HG03469 (cell line): ENCODE measurements at regions not wholly inside any gene's neighbourhood (a gene's known extent, or its start where the extent isn't known, plus 50 kb on each side); places are given as distances from the start of the nearest gene placed in this dataset.

Experiments
- ATAC-seq: cut with Tn5 transposase; IDR thresholded peaks from one replicate; pipeline ENCODE4 v1.9.1; 2021; ENCODE audit warnings: mild to moderate bottlenecking, moderate library complexity, moderate number of reproducible peaks; ENCODE audit not compliant: unreplicated experiment

DNA sequence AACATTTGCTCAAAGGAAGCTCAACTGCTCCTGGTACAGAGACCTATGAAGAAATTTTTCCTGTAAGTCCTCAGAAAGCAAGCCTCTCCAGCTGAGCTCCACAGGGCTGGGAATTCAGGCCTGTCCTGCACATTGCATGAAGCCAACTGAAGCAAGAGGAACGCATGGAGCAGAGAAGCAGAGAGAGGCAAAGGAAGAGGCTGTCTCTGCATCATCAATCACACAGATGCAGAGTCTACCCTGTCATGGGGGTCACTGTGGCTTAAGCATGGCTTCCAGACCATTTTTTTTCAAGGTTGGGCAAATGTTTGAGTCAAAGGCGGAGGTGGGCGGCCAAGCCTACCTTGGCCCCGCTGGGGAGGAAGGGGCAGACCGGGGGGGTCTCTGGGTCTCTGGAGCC is 110.3 kb upstream of the MSX1 start:
- no peak for ATAC-seq

DNA sequence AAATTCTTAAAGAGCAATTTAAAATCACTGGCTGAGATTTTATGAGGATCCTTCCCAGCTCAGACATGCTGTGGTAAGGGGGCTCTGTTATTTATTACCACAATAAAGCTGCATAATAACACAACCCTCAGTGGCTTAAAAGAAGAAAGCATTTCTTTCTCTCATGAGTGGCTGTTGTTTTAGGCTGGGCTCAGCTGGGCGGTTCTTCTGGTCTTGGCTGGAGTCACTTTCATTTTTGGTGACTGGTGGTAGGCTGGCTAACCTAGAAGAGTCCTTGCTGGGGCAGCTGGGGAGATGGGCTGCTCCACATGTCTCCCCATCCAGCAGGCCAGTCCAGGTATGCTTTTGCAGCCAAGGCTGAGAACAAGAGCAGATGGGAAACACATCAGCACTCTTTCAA is 113.0 kb upstream of the MSX1 start:
- no peak for ATAC-seq

DNA sequence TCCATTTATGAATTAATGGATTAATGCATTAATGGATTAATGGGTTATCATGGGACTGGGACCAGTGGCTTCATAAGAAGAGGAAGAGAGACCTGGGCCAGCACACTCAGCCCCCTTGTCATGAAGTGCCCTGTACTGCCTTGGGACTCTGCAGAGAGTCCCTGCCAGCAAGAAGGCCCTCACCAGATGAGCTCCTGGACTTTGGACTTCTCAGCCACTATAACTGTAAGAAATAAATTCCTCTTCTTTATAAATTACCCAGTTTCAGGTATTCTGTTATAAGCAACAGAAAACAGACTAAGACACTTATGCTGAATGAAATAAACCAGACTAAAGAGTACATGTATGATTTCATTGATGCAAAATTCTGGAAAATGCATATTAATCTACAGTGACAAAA is 119.4 kb upstream of the MSX1 start:
- no peak for ATAC-seq

DNA sequence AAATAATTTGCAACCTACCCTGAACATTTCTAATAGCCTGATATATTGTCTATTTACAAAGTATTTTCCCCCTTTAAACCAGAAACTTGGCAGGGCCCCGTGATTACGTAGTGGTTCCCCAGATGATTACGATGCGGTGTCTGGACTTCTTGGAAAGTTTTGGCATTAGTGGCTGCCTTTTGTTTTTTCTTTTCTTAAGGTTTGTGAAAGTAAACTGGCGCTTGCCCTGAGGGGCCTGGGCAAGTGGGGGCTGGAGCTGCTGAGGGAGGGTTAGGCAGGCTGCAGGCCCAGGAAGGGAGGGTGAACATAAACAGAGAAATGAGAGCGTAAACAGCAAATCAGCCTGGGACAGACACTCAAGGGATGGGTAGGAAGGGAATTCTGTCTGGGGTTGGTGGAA is 123.6 kb upstream of the MSX1 start:
- ATAC-seq = no peak

DNA sequence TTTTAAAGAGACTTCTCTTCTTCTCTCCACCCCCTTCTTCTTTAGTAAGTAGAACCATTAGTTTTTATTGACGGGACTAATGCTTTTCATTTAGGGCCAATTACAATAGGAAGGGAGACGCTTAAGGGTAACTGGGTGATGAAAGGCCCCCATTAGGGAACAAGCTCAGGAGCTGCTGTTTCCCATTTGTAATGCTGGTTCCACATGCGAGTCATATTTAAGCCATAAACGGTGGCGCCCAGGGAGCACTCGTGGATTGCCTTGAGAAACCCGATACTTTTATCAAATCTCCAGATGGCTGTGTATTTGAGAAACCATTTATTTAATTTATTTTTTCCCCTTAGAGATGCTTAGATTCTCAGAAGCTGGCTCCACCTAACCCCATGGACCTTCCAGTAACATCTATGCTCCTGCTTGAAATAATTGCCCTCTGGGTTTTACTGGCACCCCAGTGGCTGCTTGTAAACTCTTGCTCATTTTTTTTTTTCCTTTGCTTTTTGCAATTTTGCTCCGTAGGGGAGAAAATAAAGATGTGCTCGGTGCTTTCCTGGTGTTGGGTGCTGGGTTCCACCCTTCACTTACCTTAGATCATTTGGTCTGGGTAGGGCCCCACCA is 124.2 kb upstream of the MSX1 start:
- no peak for ATAC-seq

DNA sequence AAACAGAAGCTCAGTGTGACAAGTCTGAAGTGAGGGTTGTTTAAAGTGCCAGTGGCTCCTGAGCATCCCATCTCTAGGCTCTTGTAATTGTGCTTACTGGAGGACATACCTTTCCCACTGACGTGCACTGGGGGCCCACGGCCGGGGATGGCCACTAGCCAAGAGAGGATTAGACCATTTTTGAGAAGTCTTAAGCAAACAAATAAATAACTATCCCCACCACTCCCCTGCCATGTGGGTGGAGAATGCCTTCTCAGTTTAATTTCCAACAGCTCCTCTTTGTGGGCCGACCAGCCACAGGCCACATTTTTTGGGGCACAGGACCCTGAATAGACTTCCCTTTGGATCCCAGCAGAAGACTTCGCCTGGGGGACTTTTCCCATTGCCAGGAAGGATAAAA is 125.0 kb upstream of the MSX1 start:
- ATAC-seq = no peak

DNA sequence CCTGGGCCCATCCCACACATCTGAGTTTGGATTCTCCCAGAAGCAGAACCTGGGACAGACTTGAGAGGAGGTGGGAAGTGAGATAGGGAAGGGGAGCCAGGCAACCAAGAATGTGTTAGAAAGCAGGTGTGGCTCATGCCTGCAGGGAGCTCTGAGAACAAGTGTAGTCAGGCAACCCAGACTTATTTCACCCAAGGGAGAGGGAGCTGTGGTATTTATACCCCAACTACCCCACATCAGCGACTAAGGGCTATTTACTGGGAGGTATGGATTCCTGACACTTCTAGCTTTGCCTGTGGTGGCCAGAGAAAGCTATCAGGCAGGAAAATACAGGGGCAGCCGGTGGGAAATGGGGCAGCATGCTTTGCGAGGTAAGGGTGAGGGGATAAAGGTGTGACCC is 125.8 kb upstream of the MSX1 start:
- ATAC-seq = no peak

DNA sequence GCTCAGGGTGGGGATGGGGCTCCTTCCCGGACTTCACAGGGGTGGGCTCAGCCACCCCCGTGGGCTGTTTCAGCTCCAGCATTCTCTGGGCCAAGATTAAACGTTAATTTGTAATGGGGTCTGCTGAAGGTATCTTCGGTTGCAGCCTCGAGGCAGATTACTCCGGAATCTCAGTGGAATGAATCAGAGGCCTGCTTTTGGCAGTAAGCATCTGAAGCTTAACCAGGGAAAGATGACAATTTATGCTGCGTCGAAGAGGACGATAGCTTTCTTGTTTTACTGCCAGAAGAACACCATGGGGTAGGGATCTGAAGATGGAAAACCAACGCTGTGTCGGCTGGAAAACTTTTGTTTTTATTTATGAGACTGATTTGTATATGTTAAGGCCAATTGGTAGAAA is 129.2 kb upstream of the MSX1 start:
- no peak for ATAC-seq

DNA sequence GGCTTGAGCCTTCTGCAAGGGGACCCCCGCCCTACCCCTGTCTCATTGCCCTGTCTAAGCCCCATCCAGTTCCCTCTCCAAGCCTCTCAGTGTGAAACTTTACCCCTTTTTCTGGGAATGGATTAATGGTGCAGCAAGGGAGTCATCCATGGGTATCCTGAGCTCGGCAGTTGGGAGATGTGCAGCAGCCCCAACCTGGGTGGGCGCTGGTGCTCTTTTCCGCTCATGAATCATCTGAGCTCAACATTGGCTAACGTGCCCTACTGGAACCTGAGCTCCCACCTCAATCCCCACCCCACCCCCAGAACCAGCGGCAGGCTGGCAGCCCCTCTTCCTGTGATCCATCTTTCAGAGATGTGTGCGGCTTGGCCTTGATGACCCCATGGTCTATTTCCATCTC is 130.3 kb upstream of the MSX1 start:
- ATAC-seq = no peak

DNA sequence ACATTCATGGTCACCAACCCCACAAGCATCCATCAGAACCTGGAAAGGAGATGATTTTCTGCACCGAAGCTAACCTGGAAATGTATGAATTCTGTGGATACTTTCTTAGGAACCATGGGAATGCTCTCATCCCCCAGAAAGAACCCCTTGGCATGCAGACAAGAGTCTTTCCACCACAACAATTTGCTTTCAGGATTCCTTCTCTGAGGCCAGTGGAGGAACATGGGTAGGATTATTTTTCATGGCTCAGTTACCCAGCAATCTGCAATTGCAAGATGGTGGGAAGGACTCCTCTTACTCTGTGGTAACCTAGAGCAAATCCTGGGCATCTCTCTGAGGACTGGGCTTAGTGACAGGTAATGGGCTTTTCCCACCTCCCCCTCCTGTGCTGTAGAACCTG is 131.9 kb upstream of the MSX1 start:
- no peak for ATAC-seq

DNA sequence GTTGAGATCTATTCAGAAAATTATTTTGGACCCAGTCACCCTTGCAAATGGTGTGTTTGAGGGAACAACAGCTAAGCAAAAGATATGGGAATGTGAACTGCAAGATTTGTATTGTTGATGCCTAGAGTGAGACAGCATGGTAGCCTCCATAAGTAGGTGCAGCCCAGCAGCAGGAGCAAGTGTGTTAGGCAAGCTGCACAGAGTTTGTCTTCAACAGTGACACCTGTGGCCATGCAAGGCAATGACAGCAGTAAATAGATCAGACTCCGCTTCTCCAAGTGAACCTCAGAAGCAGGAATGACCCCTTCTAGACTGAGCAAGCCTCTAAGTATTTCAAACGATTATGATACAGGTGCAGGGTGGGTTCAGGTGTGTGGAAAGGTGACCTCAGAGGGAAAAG is 133.4 kb upstream of the MSX1 start:
- ATAC-seq = no peak

DNA sequence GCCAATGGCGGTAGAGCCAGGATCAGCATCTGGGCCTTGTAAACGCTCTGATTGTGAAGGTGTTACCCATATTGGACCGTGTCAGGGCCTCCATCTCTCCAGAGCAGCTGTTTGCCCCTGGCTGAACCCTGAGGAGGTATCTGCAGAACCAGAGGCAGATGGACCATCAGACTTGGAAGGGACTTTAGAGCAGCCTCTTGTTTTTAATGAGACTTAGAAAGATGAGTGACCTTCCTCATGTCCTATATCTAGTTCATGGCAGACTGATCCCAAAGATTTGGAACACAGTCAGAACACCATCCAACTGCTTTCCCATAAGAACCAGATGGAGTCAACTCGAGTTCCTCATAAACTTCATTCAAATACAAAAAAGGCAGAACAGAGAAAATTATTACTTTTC is 135.1 kb upstream of the MSX1 start:
- ATAC-seq = no peak

DNA sequence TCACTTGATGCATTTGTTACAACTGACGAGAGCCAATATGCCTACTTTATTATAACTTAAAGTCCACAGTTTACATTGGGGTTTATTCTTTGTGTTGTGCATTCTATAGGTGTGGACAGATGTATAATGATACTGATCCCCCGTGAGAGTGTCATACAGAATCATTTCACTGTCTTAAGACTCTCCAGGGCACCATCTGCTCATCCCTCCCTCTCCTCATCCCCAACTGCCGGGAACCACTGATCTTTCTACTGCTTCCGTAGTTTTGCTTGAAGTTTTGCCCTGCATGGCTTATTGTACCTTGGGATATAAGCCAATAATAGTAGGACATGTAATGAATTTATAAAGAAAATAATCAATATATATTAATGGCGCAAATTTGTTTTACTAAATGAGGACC is 137.8 kb upstream of the MSX1 start:
- no peak for ATAC-seq

DNA sequence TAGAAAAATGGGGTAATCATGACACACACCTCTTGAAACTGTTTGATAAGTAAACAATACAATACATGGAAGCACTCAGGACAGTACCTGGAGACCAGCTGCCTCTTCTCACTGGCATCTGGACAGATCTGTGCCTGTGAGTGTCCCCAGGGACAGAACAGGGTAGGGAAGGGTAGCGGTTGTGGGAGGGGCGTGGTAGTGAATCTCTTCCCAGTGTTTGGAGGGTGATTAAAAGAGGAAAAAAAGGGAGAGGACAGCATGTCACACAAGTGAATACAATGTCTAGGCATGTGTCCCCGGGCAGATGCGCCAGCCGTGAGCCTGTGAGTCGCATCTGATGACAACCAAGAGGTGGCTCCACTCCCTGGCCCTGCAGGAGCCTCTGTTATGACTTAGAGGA is 138.8 kb upstream of the MSX1 start:
- ATAC-seq = no peak

DNA sequence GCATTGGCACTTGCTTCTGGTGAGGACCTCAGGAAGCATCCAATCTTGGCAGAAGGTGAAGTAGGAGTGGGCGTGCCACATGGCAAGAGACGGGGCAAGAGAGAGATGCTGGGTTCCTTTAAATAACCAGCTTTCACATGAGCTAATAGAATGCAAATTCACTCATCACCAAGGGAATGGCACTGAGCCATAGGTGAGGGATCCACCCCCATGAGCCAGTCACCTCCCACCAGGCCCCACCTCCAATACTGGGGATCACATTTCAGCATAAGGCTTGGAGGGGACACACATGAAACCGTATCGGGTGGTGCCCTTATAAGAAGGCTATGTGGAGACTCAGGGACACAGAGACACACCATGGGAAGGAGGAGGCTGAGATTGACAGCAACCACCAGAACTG is 140.0 kb upstream of the MSX1 start:
- no peak for ATAC-seq

DNA sequence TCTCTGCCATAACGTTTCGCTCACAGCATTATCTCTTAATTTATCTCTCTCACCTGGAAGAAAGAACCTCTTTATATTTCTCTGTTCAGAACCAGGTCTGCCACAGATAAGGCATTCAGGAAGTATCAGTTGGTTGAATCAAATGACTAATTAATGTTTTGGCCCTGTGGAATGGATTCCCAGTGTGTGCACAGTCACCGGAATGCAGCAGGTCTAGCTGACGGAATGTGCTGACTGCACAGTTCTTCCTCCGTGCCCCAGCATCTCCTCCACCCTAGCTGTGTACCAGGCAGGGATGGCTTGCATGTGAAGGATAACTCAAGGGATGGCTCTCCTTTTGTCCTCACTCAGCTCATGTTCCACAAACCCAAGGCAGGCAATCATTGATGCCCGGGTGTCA is 141.8 kb upstream of the MSX1 start:
- ATAC-seq = no peak

DNA sequence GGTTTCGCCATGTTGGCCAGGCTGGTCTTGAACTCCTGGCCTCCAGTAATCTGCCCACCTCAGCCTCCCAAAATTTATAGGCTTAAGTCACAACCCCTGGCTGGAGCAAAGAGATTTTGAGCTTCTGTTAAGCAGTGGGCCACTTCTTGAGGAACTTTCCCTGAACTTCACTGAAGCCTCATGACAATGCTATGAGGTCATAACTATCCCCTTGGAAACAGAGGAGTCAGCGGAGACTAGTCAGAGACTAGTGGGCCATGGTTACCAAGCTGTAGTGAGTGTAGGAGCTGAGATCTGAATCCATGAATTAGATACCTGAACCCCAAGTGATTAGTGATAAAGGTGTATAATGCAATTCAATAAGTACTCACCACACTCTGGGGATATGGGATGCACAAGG is 145.1 kb upstream of the MSX1 start:
- ATAC-seq = no peak

DNA sequence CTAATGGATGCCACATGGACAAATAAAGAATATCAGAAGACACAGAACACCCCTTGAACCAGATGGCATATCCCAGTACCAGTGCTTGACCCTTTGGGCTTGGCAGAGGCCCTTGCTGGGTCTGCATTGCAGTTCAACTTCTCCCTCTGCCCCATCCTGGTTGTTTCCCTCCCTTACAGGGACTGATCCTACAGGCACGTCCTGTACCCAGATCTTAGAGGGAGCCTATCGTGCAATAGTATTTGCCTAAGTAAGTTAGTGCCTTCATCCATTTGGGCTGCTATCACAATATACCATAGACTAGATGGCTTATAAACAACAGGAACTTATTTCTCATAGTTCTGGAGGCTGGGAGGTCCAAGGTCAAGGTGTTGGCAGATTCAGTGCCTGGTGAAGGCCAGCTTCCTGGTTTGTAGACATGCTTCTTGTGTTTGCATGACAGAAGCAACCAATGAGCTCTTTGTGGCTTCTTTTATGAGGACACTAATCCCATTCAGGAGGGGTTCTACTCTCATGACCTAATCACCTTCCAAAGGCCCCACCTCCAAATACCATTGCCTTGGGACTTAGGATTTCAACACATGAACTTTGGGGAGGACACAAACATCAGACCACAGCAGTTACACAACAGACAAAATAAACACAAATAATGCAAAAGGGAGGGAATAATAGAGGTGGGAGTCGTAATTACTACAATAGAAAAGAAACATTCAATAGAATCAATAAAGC is 146.5 kb upstream of the MSX1 start:
- ATAC-seq = no peak

DNA sequence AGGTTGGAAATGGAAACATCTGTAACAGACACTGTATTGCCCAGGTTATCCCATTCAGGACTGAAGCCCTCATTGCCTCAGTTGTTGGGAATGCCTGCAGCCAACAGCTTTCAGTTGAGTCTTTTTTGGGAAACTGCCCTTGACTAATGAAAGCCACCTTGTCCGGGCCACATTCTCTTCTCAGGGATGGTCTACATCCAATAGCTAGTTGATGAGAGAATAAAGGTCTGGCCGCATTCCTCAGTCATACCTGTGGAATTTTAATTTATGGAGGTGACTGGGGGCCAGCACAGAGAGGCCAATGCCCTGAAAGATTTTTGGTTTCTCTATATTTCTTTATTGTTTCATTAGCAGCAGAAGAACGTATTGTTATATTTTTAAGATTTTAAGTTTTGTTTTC is 147.6 kb upstream of the MSX1 start:
- ATAC-seq = no peak

DNA sequence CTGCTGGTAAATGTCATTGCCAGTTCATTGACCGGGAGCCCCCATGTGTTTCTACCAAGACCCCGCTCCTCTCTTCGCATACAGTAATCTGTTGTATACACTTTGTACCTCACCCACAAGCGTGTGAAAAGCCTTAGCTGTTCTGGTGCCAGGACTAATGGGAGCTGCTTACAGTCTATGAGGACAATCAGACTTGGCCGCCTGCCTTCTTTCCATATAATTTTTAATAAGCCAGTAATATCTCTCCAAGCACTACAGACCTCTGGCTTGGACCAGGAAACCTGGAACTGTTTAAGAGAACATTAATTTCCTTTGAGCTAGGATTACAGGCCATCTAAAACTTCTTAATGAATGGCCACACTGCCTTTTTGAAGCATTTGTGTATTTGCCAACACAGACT is 149.7 kb upstream of the MSX1 start:
- no peak for ATAC-seq

DNA sequence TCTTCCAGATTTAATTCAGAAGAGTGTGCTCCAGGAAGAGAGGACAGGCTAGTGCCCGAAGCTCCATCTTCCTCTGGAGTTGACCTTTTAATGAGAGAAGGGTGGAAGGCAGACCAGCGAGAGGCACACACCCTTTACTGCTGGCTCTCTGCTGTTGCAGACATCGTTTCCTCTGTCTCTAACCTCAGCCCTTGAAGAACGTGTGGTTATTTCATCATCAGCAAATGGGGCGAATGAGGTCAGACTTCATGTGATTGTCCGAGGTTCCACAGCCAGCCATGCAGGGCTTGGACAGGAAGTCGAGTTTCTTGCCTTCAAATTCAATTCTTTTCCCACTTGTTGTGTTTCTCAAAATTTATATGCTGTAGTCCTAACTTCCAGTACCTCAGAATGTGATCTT is 155.2 kb upstream of the MSX1 start:
- ATAC-seq = no peak

DNA sequence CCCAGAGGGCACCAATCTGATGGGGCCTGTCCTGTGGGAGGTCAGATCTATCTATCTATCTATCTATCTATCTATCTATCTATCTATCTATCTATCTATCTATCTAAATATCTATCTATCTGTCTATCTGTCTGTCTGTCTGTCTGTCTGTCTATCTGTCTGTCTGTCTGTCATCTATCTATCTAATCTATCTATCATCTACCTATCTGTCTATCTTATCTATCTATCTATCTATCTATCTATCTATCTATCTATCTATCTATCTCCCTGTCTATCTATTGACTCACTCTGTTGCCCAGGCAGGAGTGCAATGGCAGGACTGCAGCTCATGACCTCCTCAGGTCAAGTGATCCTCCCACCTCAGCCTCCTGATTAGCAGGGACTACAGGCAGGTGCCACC is 155.7 kb upstream of the STX18 start:
- no peak for ATAC-seq

DNA sequence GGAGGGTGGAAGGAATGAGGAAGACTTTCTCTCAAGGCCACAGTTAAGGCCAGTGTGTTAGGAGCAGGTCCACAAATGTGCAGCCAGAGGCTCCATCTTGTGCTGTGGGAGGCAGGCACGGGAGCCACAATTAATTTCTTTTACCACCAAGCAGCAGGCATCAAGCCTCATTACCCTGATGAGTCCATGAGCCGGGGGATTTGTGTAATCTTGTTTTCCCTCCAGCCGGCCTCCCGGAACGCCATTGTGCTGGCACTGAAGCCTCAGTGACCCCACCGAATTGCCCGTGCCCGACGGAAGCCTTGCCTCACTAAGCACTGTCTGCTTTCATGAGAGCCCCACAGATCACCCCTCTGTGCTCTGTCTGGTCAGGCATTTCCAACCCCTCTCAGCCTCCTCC is 154.7 kb upstream of the STX18 start:
- ATAC-seq = no peak
